Activated T-cell treated with anti-CD3 and anti-CD28 coated beads for 24 hours (primary cell): ENCODE measurements at regions not wholly inside any gene's neighbourhood (a gene's known extent, or its start where the extent isn't known, plus 50 kb on each side); places are given as distances from the start of the nearest gene placed in this dataset.

Experiments
- DNase-seq: peaks from one replicate; pipeline ENCODE4 v3.0.0-alpha.2; 2020; ENCODE audit warnings: low read depth

- DNase-seq: no peak
Observed at GRCh38 chr13:76711550-76712182, 174.5 kb downstream of the KCTD12 start.

- no peak for DNase-seq
Observed at GRCh38 chr13:76709851-76710250, 176.4 kb downstream of the KCTD12 start.

- no peak for DNase-seq
Observed at GRCh38 chr13:76708138-76708688, 178.0 kb downstream of the KCTD12 start.

- DNase-seq: no peak
Observed at GRCh38 chr13:76707360-76707759, 178.8 kb downstream of the KCTD12 start.

DNA sequence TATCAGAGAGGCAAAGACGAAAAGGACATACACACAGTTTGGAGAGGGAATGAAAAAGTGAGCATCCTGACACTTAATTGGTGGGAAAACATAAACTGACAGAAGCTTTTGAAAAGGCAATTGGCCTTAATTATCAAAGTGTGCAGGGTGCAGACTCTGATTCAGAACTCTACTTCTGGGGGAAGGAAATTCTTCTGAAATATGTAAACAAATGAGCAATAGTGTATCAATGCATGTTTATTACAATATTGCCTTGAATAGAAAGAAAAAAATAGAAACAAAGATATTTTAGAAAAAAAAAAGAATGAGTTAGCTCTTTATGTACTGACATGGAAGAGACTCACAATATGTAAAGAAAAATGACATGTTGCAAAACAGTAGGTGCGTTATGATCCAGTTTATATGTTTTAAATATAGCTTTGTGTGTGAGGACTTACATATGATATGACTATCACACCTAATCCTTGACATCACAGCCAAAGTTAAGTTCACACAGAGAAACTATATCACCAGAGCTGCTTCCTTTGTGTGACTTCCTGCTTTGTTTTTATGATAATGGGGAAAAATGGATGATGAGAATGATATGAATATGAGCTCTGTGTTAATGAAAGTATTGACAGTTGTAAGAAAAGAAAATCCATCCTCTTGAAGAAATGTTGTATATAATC is 182.4 kb downstream of the KCTD12 start:
- DNase-seq: no peak

DNA sequence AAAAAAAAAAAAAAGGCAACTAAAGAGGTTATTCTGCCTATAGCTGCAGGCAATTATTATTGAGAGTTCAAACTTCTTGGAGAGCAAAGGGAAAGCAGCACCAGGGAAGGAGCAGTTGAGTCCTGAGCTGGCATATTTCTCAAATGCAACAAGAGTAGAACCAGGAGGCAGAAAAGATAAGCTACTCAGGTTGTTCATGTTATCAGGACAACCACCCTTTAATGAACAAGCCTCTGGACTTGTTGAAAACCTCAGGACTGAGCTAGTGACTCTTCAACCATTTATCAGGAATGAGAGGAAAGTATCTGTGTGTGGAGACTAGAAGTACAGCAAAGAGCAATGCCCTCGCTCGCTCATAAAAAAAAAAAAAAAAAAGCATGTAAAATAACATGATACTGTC is 183.0 kb downstream of the KCTD12 start:
- DNase-seq: no peak

GRCh38 chr13:76697288-76697687 is 188.9 kb downstream of the KCTD12 start:
- DNase-seq: no peak

DNA sequence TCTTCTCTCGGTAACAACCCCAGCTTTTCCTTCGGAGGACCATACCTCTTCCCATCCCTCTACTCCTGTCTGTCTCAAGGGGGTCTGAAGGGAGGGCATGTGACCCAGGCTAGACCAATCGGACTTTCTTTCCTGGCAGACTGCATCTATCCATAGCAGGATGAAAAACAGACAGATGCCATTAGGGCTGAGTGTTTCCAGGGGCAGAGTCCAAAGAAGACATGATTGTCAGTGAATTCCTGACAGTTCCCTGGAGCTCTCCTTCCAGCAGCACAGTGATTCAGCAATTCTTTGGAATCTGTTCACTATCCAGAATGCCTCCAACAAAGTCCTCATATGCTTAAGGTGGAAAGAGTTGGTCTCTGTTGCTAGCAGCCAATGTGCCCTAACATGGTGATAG is 189.8 kb downstream of the KCTD12 start:
- DNase-seq: no peak

DNA sequence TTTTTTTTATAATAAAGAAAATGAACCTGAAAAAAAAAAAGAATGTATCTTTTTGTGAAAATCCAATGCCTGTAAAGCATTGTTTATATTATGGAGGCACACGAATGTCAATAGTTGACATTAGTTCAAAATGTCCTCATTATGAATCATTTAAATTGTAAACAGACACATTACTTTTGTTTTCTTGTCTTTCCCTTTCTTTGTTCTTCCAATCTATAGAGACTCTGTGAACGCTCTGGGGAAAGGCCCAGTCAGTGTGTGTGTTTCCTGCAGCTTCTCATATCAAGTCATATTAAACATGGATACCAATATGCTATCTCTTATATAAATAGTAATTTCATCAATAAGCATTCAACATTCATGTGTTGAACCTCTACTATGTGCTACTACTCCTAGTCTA is 193.1 kb downstream of the KCTD12 start:
- DNase-seq: no peak

DNA sequence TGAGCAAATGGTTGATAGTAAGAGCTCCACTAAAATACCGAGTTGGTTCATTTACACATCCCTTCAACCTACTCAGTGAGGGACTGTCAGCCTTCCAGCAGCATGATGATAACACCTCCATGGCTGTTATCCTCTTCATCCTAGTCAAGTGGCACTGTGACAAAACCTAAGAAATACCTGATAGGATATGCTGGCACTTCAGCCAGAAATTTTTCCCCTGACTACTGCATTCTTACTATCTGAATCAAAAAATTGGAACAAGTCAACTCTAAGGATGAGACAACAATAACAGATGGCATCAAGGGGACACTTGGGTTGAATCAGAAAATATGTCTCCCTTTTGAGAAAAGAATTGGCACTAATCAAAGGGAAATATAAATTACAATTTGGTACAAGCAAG is 193.9 kb downstream of the KCTD12 start:
- DNase-seq: no peak

GRCh38 chr13:76690611-76691010 is 195.6 kb downstream of the KCTD12 start:
- no peak for DNase-seq

DNA sequence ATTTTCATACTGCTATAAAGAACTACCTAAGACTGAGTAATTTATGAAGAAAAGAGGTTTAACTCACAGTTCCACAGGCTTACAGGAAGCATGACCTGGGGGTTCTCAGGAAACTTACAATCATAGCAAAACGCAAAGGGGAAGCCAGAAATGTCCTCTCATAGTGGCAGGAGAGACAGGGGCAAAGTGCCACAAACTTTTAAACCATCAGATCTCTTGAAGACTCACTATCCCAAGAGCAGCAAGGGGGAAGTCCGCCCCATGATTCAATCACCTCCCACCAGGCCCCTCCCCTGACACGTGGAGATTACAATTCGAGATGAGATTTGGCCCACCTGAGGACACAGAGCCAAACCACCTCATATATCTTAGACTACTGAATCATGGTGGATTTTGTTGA is 198.7 kb downstream of the KCTD12 start:
- no peak for DNase-seq

GRCh38 chr13:76685938-76686337 is 200.3 kb downstream of the KCTD12 start:
- DNase-seq: no peak

- no peak for DNase-seq
Observed at GRCh38 chr13:76684336-76684735, 201.9 kb downstream of the KCTD12 start.

- no peak for DNase-seq
Observed at GRCh38 chr13:76683854-76684253, 202.4 kb downstream of the KCTD12 start.

GRCh38 chr13:76683168-76683567 is 203.0 kb downstream of the KCTD12 start:
- no peak for DNase-seq

GRCh38 chr13:76680112-76680511 is 206.1 kb downstream of the KCTD12 start:
- DNase-seq: no peak

- no peak for DNase-seq
Observed at GRCh38 chr13:76677043-76677442, 209.2 kb downstream of the KCTD12 start.

- no peak for DNase-seq
Observed at GRCh38 chr13:76672420-76672819, 213.8 kb downstream of the KCTD12 start.

DNA sequence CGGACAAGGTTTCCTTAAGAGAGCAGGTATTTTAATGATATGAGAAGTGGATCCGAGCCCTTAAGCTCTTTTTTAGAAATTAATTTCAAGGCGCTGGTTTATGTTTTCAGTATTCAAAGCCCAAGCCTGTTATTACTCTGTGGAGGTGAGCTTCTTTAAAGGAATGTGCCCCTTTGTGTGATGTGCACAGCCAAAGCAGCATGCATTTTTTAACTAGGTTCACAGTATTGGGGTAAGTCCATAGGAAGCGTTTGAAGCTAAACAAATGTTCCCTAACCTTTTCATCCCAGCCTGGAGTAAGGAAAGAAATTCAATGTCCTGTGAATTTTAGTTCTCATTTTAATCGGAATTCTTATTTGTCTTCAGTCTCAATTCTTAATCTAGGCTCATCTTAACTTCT is 217.5 kb downstream of the KCTD12 start:
- DNase-seq: no peak

GRCh38 chr13:76668141-76668540 is 218.1 kb downstream of the KCTD12 start:
- no peak for DNase-seq

DNA sequence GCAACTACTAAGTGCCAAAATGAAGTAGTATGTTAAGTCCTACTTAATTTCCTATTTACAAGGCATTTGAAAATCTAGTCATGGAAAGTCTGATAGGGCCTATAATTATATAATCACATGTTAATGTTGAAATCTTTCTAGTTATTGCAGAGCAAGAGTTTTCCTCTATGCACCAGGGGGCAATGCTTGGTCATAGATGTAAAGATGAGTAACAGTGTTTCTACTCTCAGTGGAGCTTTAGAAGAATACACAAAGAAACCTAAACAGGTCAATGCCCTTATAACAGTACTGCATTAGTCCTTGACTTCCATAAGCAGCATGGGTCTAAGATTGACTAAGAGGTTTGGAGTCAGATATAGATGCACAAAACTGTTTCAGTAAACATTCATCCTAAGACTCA is 218.7 kb downstream of the KCTD12 start:
- DNase-seq: no peak

DNA sequence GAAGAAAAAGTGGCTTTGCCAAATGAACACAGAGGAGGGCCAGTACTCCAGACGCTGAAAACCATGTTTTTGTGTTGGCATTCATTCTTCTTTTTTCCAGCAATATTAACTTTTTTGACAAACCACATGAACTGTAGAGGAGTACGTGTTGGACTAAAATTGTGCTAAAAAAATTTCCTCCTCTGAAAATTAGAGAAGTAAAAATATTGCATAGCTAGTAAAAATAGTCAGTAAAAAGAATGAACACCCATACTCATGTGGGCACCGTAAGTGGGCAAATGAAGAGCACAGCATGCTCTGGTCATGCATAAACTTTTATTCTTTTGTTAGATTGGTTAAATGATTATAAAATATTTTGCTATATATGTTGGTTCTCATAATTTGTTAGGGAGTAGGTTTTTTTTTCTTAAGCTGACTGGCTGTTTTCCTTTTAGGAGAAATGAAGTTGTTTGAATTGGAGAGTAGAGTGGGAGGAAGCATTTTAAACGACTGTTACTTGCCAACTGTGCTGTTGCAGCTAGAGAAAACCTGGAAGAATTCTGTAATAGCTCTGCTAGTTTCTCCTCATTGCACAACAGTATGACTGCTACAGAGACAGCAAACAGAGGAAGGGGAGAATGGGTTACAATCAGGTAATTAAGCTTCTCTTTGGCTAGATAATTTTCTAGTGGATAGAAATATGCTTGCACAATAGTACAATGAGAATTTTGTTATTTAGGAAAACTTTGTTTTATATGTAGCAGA is 222.4 kb downstream of the KCTD12 start:
- DNase-seq: no peak
